HEK293T (cell line): ENCODE measurements at regions not wholly inside any gene's neighbourhood (a gene's known extent, or its start where the extent isn't known, plus 50 kb on each side); places are given as distances from the start of the nearest gene placed in this dataset.

ENCODE experiments used
- CTCF ChIA-PET: fragments of 350-600 bp; formaldehyde crosslinking; extraction: SDS; loops from one replicate; lab custom pipeline; 2021; ENCODE audit warnings: antibody characterized with exemption, inconsistent platforms; lab: Yijun Ruan, JAX
- POLR2A ChIA-PET: fragments of 350-600 bp; formaldehyde crosslinking; extraction: SDS; loops from one replicate; lab custom pipeline; 2020; ENCODE audit warnings: antibody characterized with exemption, inconsistent platforms; lab: Yijun Ruan, JAX
- DNase-seq: peaks from one replicate; pipeline ENCODE4 v3.0.0; 2012; ENCODE audit warnings: mixed read lengths; ENCODE audit errors: extremely low spot score
- ARNT ChIP-seq: fragments of 450-650 bp; IDR thresholded peaks from 2 replicates; pipeline ENCODE4 v1.6.1; 2017; ENCODE audit warnings: mild to moderate bottlenecking
- BHLHE40 ChIP-seq: fragments of 450-650 bp; IDR thresholded peaks from 2 replicates; pipeline ENCODE4 v1.6.1; 2016; ENCODE audit warnings: mild to moderate bottlenecking, moderate library complexity, borderline replicate concordance
- CTBP1 ChIP-seq: fragments of 450-650 bp; IDR thresholded peaks from 2 replicates; pipeline ENCODE4 v1.6.1; 2016; ENCODE audit warnings: borderline replicate concordance
- ELF4 ChIP-seq: fragments of 450-650 bp; IDR thresholded peaks from 2 replicates; pipeline ENCODE4 v1.6.1; 2017; ENCODE audit warnings: antibody characterized with exemption
- FOXA1 ChIP-seq: fragments of 450-650 bp; IDR thresholded peaks from 2 replicates; pipeline ENCODE4 v1.6.1; 2016; ENCODE audit warnings: mild to moderate bottlenecking
- FOXK2 ChIP-seq: fragments of 450-650 bp; IDR thresholded peaks from 2 replicates; pipeline ENCODE4 v1.6.1; 2016; ENCODE audit warnings: mild to moderate bottlenecking
- FOXM1 ChIP-seq: fragments of 450-650 bp; IDR thresholded peaks from 2 replicates; pipeline ENCODE4 v1.6.1; 2017; ENCODE audit warnings: mild to moderate bottlenecking, borderline replicate concordance
- HDGF ChIP-seq: fragments of 450-650 bp; IDR thresholded peaks from 2 replicates; pipeline ENCODE4 v1.6.1; 2017; ENCODE audit warnings: antibody characterized with exemption, borderline replicate concordance
- L3MBTL2 ChIP-seq: fragments of 450-650 bp; conservative IDR thresholded peaks from 2 replicates; pipeline ENCODE4 v1.6.1; 2016; ENCODE audit warnings: mild to moderate bottlenecking
- LEF1 ChIP-seq: fragments of 450-650 bp; IDR thresholded peaks from 2 replicates; pipeline ENCODE4 v1.6.1; 2017; ENCODE audit warnings: mild to moderate bottlenecking, borderline replicate concordance
- NFRKB ChIP-seq: fragments of 450-650 bp; IDR thresholded peaks from 2 replicates; pipeline ENCODE4 v1.6.1; 2016; ENCODE audit warnings: mild to moderate bottlenecking, moderate library complexity
- PKNOX1 ChIP-seq: fragments of 450-650 bp; IDR thresholded peaks from 2 replicates; pipeline ENCODE4 v1.6.1; 2016
- SP1 ChIP-seq: fragments of 450-650 bp; IDR thresholded peaks from 2 replicates; pipeline ENCODE4 v1.6.1; 2017
- SUZ12 ChIP-seq: fragments of 450-650 bp; IDR thresholded peaks from 2 replicates; pipeline ENCODE4 v1.6.1; 2016; ENCODE audit warnings: mild to moderate bottlenecking
- TARDBP ChIP-seq: fragments of 450-650 bp; IDR thresholded peaks from 2 replicates; pipeline ENCODE4 v1.6.1; 2016
- ZNF384 ChIP-seq: fragments of 450-650 bp; IDR thresholded peaks from 2 replicates; pipeline ENCODE4 v1.6.1; 2016

GRCh38 chr4:14701896-14702295 is 300.4 kb upstream of the CPEB2 start:
- TF ChIP-seq L3MBTL2 (no peak), ZNF384 (no peak), FOXM1 (no peak), LEF1 (no peak)
- CTCF ChIA-PET, result no interaction called here
- POLR2A ChIA-PET, result no interaction called here
- no peak for DNase-seq

GRCh38 chr4:14708574-14708973 is 293.7 kb upstream of the CPEB2 start:
- DNase-seq, result no peak
- CTCF ChIA-PET, result no interaction called here
- POLR2A ChIA-PET, result no interaction called here
- no peak for TF ChIP-seq FOXA1
- no peak for TF ChIP-seq FOXK2
- no peak for TF ChIP-seq CTBP1
- TF ChIP-seq HDGF, result no peak
- no peak for TF ChIP-seq ARNT
- TF ChIP-seq TARDBP, result no peak
- no peak for TF ChIP-seq LEF1
- no peak for TF ChIP-seq PKNOX1
- TF ChIP-seq ELF4, result no peak

GRCh38 chr4:14711259-14711658 is 291.0 kb upstream of the CPEB2 start:
- ChIA-PET CTCF (no interaction called here), POLR2A (no interaction called here)
- no peak for DNase-seq
- TF ChIP-seq HDGF, result no peak
- no peak for TF ChIP-seq FOXK2
- no peak for TF ChIP-seq SUZ12
- no peak for TF ChIP-seq TARDBP
- TF ChIP-seq NFRKB, result no peak
- TF ChIP-seq ZNF384, result no peak
- TF ChIP-seq ARNT, result no peak
- no peak for TF ChIP-seq FOXM1
- TF ChIP-seq FOXA1, result no peak
- TF ChIP-seq SP1, result no peak
- TF ChIP-seq ELF4, result no peak
- TF ChIP-seq LEF1, result no peak
- TF ChIP-seq L3MBTL2, result no peak
- TF ChIP-seq CTBP1, result no peak
- TF ChIP-seq PKNOX1, result no peak
- TF ChIP-seq BHLHE40, result no peak

- ChIA-PET CTCF (no interaction called here), POLR2A (no interaction called here)
- TF ChIP-seq CTBP1 (no peak), ARNT (no peak)
- DNase-seq, result no peak
These were observed 285.6 kb upstream of the CPEB2 start for GRCh38 chr4:14716691-14717090.

- no peak for DNase-seq
- CTCF ChIA-PET, result no interaction called here
- TF ChIP-seq L3MBTL2 (no peak), TARDBP (no peak), SP1 (no peak), CTBP1 (no peak), BHLHE40 (no peak), LEF1 (no peak), NFRKB (no peak), PKNOX1 (no peak), ARNT (no peak), HDGF (no peak), ZNF384 (no peak), FOXM1 (no peak), FOXA1 (no peak), ELF4 (no peak), SUZ12 (no peak), FOXK2 (no peak)
- POLR2A ChIA-PET, result no interaction called here
These were observed 283.2 kb upstream of the CPEB2 start for GRCh38 chr4:14719053-14719452.

- ChIA-PET CTCF (no interaction called here), POLR2A (no interaction called here)
- TF ChIP-seq SUZ12, result no peak
- no peak for TF ChIP-seq FOXA1
- TF ChIP-seq SP1, result no peak
- no peak for TF ChIP-seq ZNF384
- no peak for TF ChIP-seq BHLHE40
- no peak for TF ChIP-seq PKNOX1
- no peak for TF ChIP-seq LEF1
- no peak for TF ChIP-seq FOXM1
- no peak for TF ChIP-seq L3MBTL2
- TF ChIP-seq NFRKB, result no peak
- TF ChIP-seq TARDBP, result no peak
- no peak for TF ChIP-seq FOXK2
- no peak for TF ChIP-seq ELF4
- TF ChIP-seq ARNT, result no peak
- no peak for DNase-seq
These were observed 275.8 kb upstream of the CPEB2 start for GRCh38 chr4:14726441-14726840.

- DNase-seq, result no peak
- ChIA-PET POLR2A (no interaction called here), CTCF (no interaction called here)
- TF ChIP-seq LEF1, result no peak
- no peak for TF ChIP-seq PKNOX1
- TF ChIP-seq CTBP1, result no peak
- no peak for TF ChIP-seq ELF4
- no peak for TF ChIP-seq FOXM1
- no peak for TF ChIP-seq SP1
- TF ChIP-seq BHLHE40, result no peak
- TF ChIP-seq NFRKB, result no peak
- no peak for TF ChIP-seq ZNF384
- TF ChIP-seq TARDBP, result no peak
- TF ChIP-seq HDGF, result no peak
- TF ChIP-seq ARNT, result no peak
- no peak for TF ChIP-seq L3MBTL2
- TF ChIP-seq FOXA1, result no peak
- TF ChIP-seq SUZ12, result no peak
- TF ChIP-seq FOXK2, result no peak
These were observed 275.4 kb upstream of the CPEB2 start for GRCh38 chr4:14726877-14727361.
